HG02870 (cell line): ENCODE measurements at regions not wholly inside any gene's neighbourhood (a gene's known extent, or its start where the extent isn't known, plus 50 kb on each side); places are given as distances from the start of the nearest gene placed in this dataset.
"Not testable (repeated sequence)": the region's sequence is repeated elsewhere in the genome, so short reads cannot be mapped to it uniquely, and the experiment has no call there.

Source experiments
- ATAC-seq: cut with Tn5 transposase; IDR thresholded peaks from one replicate; pipeline ENCODE4 v1.9.1; 2021; ENCODE audit warnings: mild to moderate bottlenecking, moderate library complexity; ENCODE audit not compliant: unreplicated experiment

- ATAC-seq = no peak
Observed at GRCh38 chr11:98180921-98181320, 839.8 kb upstream of the CNTN5 start.

GRCh38 chr11:98183034-98183433 is 837.7 kb upstream of the CNTN5 start:
- no peak for ATAC-seq

- no peak for ATAC-seq
Observed at GRCh38 chr11:98185245-98185644, 835.5 kb upstream of the CNTN5 start.

- no peak for ATAC-seq
Observed at GRCh38 chr11:98194611-98195010, 826.1 kb upstream of the CNTN5 start.

- ATAC-seq = no peak
Observed at GRCh38 chr11:98195300-98195699, 825.4 kb upstream of the CNTN5 start.

GRCh38 chr11:98207086-98207485 is 813.7 kb upstream of the CNTN5 start:
- no peak for ATAC-seq

- no peak for ATAC-seq
Observed at GRCh38 chr11:98227278-98227677, 793.5 kb upstream of the CNTN5 start.

GRCh38 chr11:98230678-98231077 is 790.1 kb upstream of the CNTN5 start:
- no peak for ATAC-seq

GRCh38 chr11:98234698-98235097 is 786.1 kb upstream of the CNTN5 start:
- no peak for ATAC-seq

- ATAC-seq = no peak
Observed at GRCh38 chr11:98243897-98244296, 776.9 kb upstream of the CNTN5 start.

GRCh38 chr11:98260983-98261382 is 759.8 kb upstream of the CNTN5 start:
- ATAC-seq = no peak

GRCh38 chr11:98277251-98277912 is 743.4 kb upstream of the CNTN5 start:
- ATAC-seq = no peak

- ATAC-seq = no peak
Observed at GRCh38 chr11:98289617-98290263, 731.0 kb upstream of the CNTN5 start.

GRCh38 chr11:98296091-98296880 is 724.5 kb upstream of the CNTN5 start:
- no peak for ATAC-seq

GRCh38 chr11:98300719-98301118 is 720.0 kb upstream of the CNTN5 start:
- ATAC-seq = no peak

- no peak for ATAC-seq
Observed at GRCh38 chr11:98307827-98308491, 712.8 kb upstream of the CNTN5 start.

- ATAC-seq = not testable (repeated sequence)
Observed at GRCh38 chr11:98330306-98330705, 690.4 kb upstream of the CNTN5 start.

- ATAC-seq = no peak
Observed at GRCh38 chr11:98358551-98358950, 662.2 kb upstream of the CNTN5 start.

GRCh38 chr11:98365190-98365589 is 655.6 kb upstream of the CNTN5 start:
- ATAC-seq = no peak

GRCh38 chr11:98365941-98366340 is 654.8 kb upstream of the CNTN5 start:
- ATAC-seq = no peak

GRCh38 chr11:98390391-98390790 is 630.4 kb upstream of the CNTN5 start:
- ATAC-seq = no peak
